A673 (cell line): ENCODE measurements at regions not wholly inside any gene's neighbourhood (a gene's known extent, or its start where the extent isn't known, plus 50 kb on each side); places are given as distances from the start of the nearest gene placed in this dataset.

Experiments
- BruUV-seq: library from RNA; stranded (reverse); fragments of 400-500 nt; replicated peaks from 2 replicates; lab custom pipeline; 2021; lab: Mats Ljungman, UMichigan
- CTCF ChIA-PET: fragments of 300-600 bp; sonication (Branson Sonifier 250); formaldehyde crosslinking; loops from one replicate; lab custom pipeline; 2022; ENCODE audit warnings: antibody characterized with exemption; lab: Charles Lee
- POLR2A ChIA-PET: fragments of 300-600 bp; sonication (Branson Sonifier 250); formaldehyde crosslinking; loops from one replicate; lab custom pipeline; 2022; ENCODE audit warnings: antibody characterized with exemption; ENCODE audit not compliant: low non-redundant PET; lab: Charles Lee
- DNase-seq: peaks from one replicate; pipeline ENCODE4 v3.0.0-alpha.2; 2015; ENCODE audit warnings: low spot score
- H3K27ac ChIP-seq: fragments of 200-600 bp; sonication (generic); 2 replicates; pipeline ENCODE4 v1.5.1; 2016; ENCODE audit warnings: mixed run types, low read depth, mild to moderate bottlenecking, mixed read lengths, antibody characterized with exemption, low read length; ENCODE audit not compliant: poor library complexity, severe bottlenecking
- H3K27me3 ChIP-seq: fragments of 200-600 bp; sonication (generic); replicated peaks from 2 replicates; pipeline ENCODE4 v1.6.1; 2017; ENCODE audit warnings: mixed run types, low read depth, mild to moderate bottlenecking, mixed read lengths, antibody characterized with exemption, low read length; ENCODE audit not compliant: insufficient read depth, poor library complexity
- H3K36me3 ChIP-seq: fragments of 200-600 bp; sonication (generic); 2 replicates; pipeline ENCODE4 v1.6.1; 2016; ENCODE audit warnings: mixed run types, mild to moderate bottlenecking, mixed read lengths, antibody characterized with exemption, low read length; ENCODE audit not compliant: insufficient read depth, poor library complexity, severe bottlenecking
- H3K4me1 ChIP-seq: fragments of 200-600 bp; sonication (generic); 2 replicates; pipeline ENCODE4 v1.6.1; 2017; ENCODE audit warnings: mixed run types, mild to moderate bottlenecking, mixed read lengths, antibody characterized with exemption, low read length; ENCODE audit not compliant: insufficient read depth, poor library complexity, severe bottlenecking
- H3K4me3 ChIP-seq: fragments of 200-600 bp; sonication (generic); 2 replicates; pipeline ENCODE4 v1.5.1; 2016; ENCODE audit warnings: low read depth, mixed run types, mild to moderate bottlenecking, mixed read lengths, low read length; ENCODE audit not compliant: poor library complexity, severe bottlenecking
- H3K9me3 ChIP-seq: fragments of 200-600 bp; sonication (generic); 2 replicates; pipeline ENCODE4 v1.6.1; 2016; ENCODE audit warnings: mixed run types, low read depth, mild to moderate bottlenecking, mixed read lengths, antibody characterized with exemption, low read length; ENCODE audit not compliant: poor library complexity, severe bottlenecking
- EZH2 ChIP-seq: fragments of 200-600 bp; sonication (generic); IDR thresholded peaks from 2 replicates; pipeline ENCODE4 v1.6.1; 2017; ENCODE audit warnings: borderline replicate concordance, low read depth, mild to moderate bottlenecking, mixed read lengths, antibody characterized with exemption, low read length; ENCODE audit not compliant: poor library complexity, severe bottlenecking
- intact Hi-C: fragments of 100-400 bp; cut with micrococcal nuclease; formaldehyde crosslinking; loops from one replicate; pipeline ENCODE4 v1.10.0; 2022; ENCODE audit not compliant: unreplicated experiment
- TF ChIP-seq, protein P1 (sequence below): fragments of 300-800, 200-600 bp; sonication (generic); conservative IDR thresholded peaks from 2 replicates; pipeline ENCODE4 v1.5.1; 2017; ENCODE audit warnings: low read depth, mild to moderate bottlenecking, antibody characterized with exemption, low read length, moderate library complexity, mixed read lengths

DNA sequence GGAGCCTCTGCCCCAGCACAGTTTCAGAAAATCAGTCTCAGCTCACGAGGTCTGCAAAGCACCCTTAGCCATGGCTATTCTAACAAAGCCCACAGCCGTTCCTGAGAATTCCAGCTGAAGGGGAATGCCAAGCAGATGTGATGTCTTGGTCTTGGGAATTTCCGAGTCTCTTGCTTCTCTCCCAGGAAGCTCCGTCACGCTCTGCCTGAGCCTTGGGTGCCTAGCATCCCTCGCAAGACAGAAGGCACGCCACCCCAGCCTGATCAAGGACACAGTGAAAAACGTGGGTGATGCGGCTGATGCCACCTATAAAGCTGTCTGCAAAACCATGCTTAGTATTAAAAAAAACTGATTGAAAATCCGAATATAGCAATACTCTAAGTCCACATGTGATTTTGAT lies 254.6 kb downstream of the SH3BP4 start:
- intact Hi-C loops = no loop called here
- Histone ChIP-seq H3K36me3 (no peaks in the 10 kb centered on the region), H3K9me3 (no peaks in the 10 kb centered on the region), H3K4me3 (no peak overlapping the region), H3K4me1 (peaks cover under 1% of the 10 kb centered on the region), H3K27me3 (no peaks in the 10 kb centered on the region), H3K27ac (no peak overlapping the region)
- CTCF ChIA-PET = no interaction called here
- TF ChIP-seq, protein P1, sequence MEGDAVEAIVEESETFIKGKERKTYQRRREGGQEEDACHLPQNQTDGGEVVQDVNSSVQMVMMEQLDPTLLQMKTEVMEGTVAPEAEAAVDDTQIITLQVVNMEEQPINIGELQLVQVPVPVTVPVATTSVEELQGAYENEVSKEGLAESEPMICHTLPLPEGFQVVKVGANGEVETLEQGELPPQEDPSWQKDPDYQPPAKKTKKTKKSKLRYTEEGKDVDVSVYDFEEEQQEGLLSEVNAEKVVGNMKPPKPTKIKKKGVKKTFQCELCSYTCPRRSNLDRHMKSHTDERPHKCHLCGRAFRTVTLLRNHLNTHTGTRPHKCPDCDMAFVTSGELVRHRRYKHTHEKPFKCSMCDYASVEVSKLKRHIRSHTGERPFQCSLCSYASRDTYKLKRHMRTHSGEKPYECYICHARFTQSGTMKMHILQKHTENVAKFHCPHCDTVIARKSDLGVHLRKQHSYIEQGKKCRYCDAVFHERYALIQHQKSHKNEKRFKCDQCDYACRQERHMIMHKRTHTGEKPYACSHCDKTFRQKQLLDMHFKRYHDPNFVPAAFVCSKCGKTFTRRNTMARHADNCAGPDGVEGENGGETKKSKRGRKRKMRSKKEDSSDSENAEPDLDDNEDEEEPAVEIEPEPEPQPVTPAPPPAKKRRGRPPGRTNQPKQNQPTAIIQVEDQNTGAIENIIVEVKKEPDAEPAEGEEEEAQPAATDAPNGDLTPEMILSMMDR = no peak
- TF ChIP-seq EZH2 = no peak
- no TSS peak for BruUV-seq
- DNase-seq = no peak
- POLR2A ChIA-PET = no interaction called here

DNA sequence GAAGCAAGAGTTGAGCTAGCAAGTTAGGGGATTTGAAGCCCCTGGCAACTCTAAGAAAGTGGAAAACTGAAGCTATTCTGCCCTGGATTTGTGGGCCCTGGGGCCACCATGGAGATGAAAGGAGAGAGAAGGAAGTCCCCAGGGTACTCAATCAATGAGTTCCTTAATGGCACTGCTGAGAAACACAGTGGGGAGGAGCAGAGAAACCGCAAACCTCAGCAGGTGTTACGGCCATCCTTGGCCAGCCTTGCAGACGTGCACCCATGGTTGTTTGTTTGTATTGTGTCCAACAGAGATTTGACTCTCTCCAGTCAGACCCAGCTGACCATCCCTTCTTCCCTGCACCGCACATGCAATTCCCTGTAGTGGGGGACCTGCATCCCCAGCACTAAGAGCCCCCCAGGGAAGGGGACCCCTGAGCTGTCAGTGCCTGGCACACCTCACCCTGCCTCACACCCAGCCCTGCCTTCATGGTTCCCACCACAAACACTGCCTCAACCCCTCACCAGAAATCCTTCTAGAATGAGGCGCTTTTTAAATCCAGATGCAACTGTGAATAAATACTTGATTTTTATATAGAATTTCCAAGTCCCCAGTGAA lies 255.3 kb downstream of the SH3BP4 start:
- CTCF ChIA-PET = no interaction called here
- no TSS peak for BruUV-seq

DNA sequence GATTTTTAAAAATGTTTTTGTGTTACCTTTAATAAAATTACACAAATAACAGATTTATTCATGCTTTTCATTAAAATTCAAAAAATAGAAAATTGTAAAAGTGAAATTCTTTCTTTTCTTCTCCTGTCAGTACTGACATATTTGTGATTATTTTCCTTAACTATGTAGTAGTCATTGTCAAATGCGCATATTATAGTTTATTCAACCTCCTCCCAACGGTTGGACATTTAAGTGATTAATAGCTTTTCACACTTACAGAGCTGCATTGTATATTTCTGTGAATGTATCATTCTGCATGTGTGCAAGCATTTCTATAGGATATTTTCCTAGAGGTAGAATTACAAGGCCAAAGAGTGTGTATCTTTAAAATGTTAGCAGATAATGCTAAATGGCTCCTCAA lies 259.2 kb downstream of the SH3BP4 start:
- Histone ChIP-seq H3K27me3 (no peaks in the 10 kb centered on the region), H3K27ac (no peak overlapping the region), H3K4me3 (no peak overlapping the region), H3K4me1 (peaks cover 21% of the 10 kb centered on the region), H3K9me3 (no peaks in the 10 kb centered on the region), H3K36me3 (no peaks in the 10 kb centered on the region)
- ChIA-PET CTCF (no interaction called here), POLR2A (no interaction called here)
- DNase-seq = no peak
- TF ChIP-seq, protein P1 = no peak
- TF ChIP-seq EZH2 = no peak
- intact Hi-C loops = no loop called here
- no TSS peak for BruUV-seq

More for the DNA sequence above, 255.3 kb downstream of the SH3BP4 start:
- Histone ChIP-seq H3K27me3 (no peaks in the 10 kb centered on the region), H3K27ac (no peak overlapping the region), H3K4me1 (peaks cover 7% of the 10 kb centered on the region), H3K4me3 (no peak overlapping the region), H3K9me3 (no peaks in the 10 kb centered on the region), H3K36me3 (no peaks in the 10 kb centered on the region)
- intact Hi-C loops = no loop called here
- DNase-seq = no peak
- POLR2A ChIA-PET = no interaction called here
- no peak for TF ChIP-seq EZH2
- TF ChIP-seq, protein P1 = no peak
